Panc1 (cell line): ENCODE measurements at regions not wholly inside any gene's neighbourhood (a gene's known extent, or its start where the extent isn't known, plus 50 kb on each side); places are given as distances from the start of the nearest gene placed in this dataset.

Experiments
- ATAC-seq: fragments of 200-7000 bp; cut with Tn5 transposase; 2 replicates; pipeline ENCODE4 v1.9.1; 2020; ENCODE audit warnings: mild to moderate bottlenecking, moderate library complexity
- BruUV-seq: library from RNA; stranded (reverse); fragments of 400-500 nt; replicated peaks from 2 replicates; lab custom pipeline; 2021; lab: Mats Ljungman, UMichigan
- CTCF ChIA-PET: fragments of 300-600 bp; sonication (Branson Sonifier 250); formaldehyde crosslinking; loops from one replicate; lab custom pipeline; 2022; ENCODE audit warnings: antibody characterized with exemption; lab: Charles Lee
- POLR2A ChIA-PET: fragments of 300-600 bp; sonication (Branson Sonifier 250); formaldehyde crosslinking; loops from one replicate; lab custom pipeline; 2022; ENCODE audit warnings: antibody characterized with exemption; lab: Charles Lee
- DNase-seq: peaks from one replicate; pipeline ENCODE4 v3.0.0-alpha.2; 2010; ENCODE audit warnings: low read depth, low spot score
- H3K27ac ChIP-seq: 2 replicates; pipeline ENCODE4 v1.5.1; 2011; ENCODE audit warnings: mild to moderate bottlenecking, low read length, inconsistent platforms
- H3K27me3 ChIP-seq: fragments of 200-500 bp; sonication (Bioruptor generic); 2 replicates; pipeline ENCODE4 v1.6.0; 2014; ENCODE audit warnings: low read length, inconsistent platforms; ENCODE audit not compliant: control insufficient read depth, insufficient read depth
- H3K36me3 ChIP-seq: fragments of 200-500 bp; sonication (Bioruptor generic); 2 replicates; pipeline ENCODE4 v1.5.1; 2014; ENCODE audit warnings: inconsistent platforms, mild to moderate bottlenecking, low read length, moderate library complexity; ENCODE audit not compliant: control insufficient read depth, insufficient read depth
- H3K4me1 ChIP-seq: 2 replicates; pipeline ENCODE4 v1.5.1; 2011; ENCODE audit warnings: inconsistent platforms, mild to moderate bottlenecking, low read length, moderate library complexity; ENCODE audit not compliant: control insufficient read depth, insufficient read depth
- H3K4me3 ChIP-seq, 2 experiments: 2 replicates each; pipeline ENCODE4 v1.5.1; 2011 to 2012; ENCODE audit warnings: low read depth in 2 of 2, low read length in 2 of 2, mild to moderate bottlenecking in 2 of 2, inconsistent platforms in 1 of 2, moderate library complexity in 1 of 2
- H3K9me3 ChIP-seq: fragments of 200-500 bp; sonication (Bioruptor generic); 2 replicates; pipeline ENCODE4 v1.5.1; 2014; ENCODE audit warnings: low read depth, mild to moderate bottlenecking, inconsistent platforms, low read length, moderate library complexity; ENCODE audit not compliant: control insufficient read depth, insufficient read depth
- POLR2AphosphoS5 ChIP-seq: IDR thresholded peaks from 2 replicates; pipeline ENCODE4 v1.6.1; 2012; ENCODE audit warnings: mild to moderate bottlenecking, low read depth, low read length, moderate library complexity
- SIN3A ChIP-seq: IDR thresholded peaks from 2 replicates; pipeline ENCODE4 v1.6.1; 2012; ENCODE audit warnings: low read depth, mild to moderate bottlenecking, low read length, moderate library complexity, borderline replicate concordance; ENCODE audit not compliant: insufficient read depth
- TCF7L2 ChIP-seq: IDR thresholded peaks from 2 replicates; pipeline ENCODE4 v1.6.1; 2011; ENCODE audit warnings: mild to moderate bottlenecking, low read depth, low read length, inconsistent platforms
- in situ Hi-C: cut with HindIII; loops from 2 replicates; pipeline ENCODE4 v1.10.0; 2016; ENCODE audit warnings: low sequenced_read_pairs, low pct_unique_long_range_greater_than_20kb
- intact Hi-C: fragments of 100-400 bp; cut with micrococcal nuclease; formaldehyde crosslinking; loops from one replicate; pipeline ENCODE4 v1.10.0; 2022; ENCODE audit not compliant: unreplicated experiment
- TF ChIP-seq, protein P1 (sequence below): fragments of 450-650 bp; IDR thresholded peaks from 2 replicates; pipeline ENCODE4 v1.5.1; 2017; ENCODE audit warnings: mild to moderate bottlenecking
- TF ChIP-seq, protein P2 (sequence below), 2 experiments: IDR thresholded peaks; 2 replicates each; pipeline ENCODE4 v1.6.1; 2011 to 2012; ENCODE audit warnings: low read depth in 2 of 2, control low read depth in 1 of 2, low read length in 1 of 2, mild to moderate bottlenecking in 1 of 2, moderate library complexity in 1 of 2; ENCODE audit not compliant: insufficient read depth in 1 of 2

DNA sequence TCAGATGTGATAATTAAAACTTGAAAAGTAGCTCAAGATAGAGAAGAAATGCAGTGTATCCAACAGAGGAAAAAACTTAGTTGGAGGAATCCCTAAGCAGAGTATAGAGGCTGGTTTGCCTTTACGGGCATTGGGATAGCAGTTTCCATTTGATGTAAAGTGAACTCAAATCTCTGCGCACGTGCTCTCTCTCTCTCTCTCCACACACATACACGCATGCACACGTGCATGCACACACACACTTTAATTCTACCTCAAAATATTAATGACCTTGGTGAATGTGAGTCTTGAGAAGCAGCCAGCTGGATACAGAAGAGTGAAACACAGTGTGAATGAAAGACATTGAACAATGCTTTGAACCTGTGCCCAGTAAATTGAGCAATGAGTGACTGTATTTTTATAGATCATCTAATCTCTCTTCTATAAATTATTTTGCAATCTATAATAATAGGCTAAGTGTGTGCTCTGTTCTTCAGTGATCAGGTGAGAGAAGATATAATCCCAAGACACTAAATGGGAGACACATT lies 247.7 kb upstream of the FAM83B start:
- BruUV-seq = no TSS peak
- no peaks in the 10 kb centered on the region for H3K9me3 ChIP-seq
- TF ChIP-seq, protein P1, sequence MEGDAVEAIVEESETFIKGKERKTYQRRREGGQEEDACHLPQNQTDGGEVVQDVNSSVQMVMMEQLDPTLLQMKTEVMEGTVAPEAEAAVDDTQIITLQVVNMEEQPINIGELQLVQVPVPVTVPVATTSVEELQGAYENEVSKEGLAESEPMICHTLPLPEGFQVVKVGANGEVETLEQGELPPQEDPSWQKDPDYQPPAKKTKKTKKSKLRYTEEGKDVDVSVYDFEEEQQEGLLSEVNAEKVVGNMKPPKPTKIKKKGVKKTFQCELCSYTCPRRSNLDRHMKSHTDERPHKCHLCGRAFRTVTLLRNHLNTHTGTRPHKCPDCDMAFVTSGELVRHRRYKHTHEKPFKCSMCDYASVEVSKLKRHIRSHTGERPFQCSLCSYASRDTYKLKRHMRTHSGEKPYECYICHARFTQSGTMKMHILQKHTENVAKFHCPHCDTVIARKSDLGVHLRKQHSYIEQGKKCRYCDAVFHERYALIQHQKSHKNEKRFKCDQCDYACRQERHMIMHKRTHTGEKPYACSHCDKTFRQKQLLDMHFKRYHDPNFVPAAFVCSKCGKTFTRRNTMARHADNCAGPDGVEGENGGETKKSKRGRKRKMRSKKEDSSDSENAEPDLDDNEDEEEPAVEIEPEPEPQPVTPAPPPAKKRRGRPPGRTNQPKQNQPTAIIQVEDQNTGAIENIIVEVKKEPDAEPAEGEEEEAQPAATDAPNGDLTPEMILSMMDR = no peak
- TF ChIP-seq POLR2AphosphoS5 (no peak), SIN3A (no peak), TCF7L2 (no peak)
- TF ChIP-seq, protein P2, sequence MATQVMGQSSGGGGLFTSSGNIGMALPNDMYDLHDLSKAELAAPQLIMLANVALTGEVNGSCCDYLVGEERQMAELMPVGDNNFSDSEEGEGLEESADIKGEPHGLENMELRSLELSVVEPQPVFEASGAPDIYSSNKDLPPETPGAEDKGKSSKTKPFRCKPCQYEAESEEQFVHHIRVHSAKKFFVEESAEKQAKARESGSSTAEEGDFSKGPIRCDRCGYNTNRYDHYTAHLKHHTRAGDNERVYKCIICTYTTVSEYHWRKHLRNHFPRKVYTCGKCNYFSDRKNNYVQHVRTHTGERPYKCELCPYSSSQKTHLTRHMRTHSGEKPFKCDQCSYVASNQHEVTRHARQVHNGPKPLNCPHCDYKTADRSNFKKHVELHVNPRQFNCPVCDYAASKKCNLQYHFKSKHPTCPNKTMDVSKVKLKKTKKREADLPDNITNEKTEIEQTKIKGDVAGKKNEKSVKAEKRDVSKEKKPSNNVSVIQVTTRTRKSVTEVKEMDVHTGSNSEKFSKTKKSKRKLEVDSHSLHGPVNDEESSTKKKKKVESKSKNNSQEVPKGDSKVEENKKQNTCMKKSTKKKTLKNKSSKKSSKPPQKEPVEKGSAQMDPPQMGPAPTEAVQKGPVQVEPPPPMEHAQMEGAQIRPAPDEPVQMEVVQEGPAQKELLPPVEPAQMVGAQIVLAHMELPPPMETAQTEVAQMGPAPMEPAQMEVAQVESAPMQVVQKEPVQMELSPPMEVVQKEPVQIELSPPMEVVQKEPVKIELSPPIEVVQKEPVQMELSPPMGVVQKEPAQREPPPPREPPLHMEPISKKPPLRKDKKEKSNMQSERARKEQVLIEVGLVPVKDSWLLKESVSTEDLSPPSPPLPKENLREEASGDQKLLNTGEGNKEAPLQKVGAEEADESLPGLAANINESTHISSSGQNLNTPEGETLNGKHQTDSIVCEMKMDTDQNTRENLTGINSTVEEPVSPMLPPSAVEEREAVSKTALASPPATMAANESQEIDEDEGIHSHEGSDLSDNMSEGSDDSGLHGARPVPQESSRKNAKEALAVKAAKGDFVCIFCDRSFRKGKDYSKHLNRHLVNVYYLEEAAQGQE (IDR thresholded peaks at IDR 0.05; ENCODE audit: insufficient read depth in 1 of 2, low read depth in 2 of 2, low read length in 1 of 2) = no peak
- ChIA-PET CTCF (no interaction called here), POLR2A (no interaction called here)
- H3K4me1 ChIP-seq = no peaks in the 10 kb centered on the region
- in situ Hi-C loops (no loop called here), intact Hi-C loops (no loop called here)
- no peak for ATAC-seq
- H3K27me3 ChIP-seq = no peaks in the 10 kb centered on the region
- no peak for DNase-seq
- no peak overlapping the region for H3K27ac ChIP-seq
- no peak overlapping the region for H3K4me3 ChIP-seq
- H3K36me3 ChIP-seq = no peaks in the 10 kb centered on the region

DNA sequence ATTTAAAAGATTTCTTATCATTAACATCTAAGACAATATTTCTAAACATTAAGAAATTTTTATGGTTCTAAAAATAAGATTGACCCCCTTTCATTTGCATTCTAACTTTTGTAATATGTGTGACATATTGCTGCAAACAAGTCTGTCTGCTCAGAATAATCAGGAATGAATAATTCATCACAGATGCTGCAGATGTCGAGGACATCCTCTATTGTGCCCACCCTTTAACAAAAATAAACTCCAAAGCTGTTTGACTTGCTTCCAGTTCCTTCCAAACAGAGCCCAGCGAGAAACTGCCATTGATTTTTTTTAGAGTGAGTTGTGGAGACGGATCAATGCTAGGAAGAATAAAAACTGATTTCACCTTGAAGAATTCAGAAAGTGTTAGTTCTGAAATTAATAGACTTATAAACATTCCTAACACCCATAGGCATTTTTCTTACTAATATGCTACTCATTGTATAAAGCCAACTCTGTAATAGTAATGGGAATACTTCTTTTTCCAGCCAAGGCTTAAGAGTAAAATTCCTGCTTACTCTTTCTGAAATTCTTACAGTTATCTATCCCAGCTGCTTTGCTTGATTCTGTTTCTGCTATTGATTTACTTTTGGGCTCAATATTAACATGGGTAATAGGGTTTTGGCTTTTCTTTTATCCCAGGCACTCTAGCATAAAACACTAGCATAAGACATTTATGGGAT lies 244.8 kb upstream of the FAM83B start:
- ATAC-seq (no peak), DNase-seq (no peak)
- Histone ChIP-seq H3K27me3 (no peaks in the 10 kb centered on the region), H3K36me3 (no peaks in the 10 kb centered on the region), H3K4me1 (no peaks in the 10 kb centered on the region), H3K9me3 (no peaks in the 10 kb centered on the region), H3K27ac (no peak overlapping the region), H3K4me3 (no peak overlapping the region)
- CTCF ChIA-PET = no interaction called here
- no TSS peak for BruUV-seq
- no peak for TF ChIP-seq SIN3A
- TF ChIP-seq POLR2AphosphoS5 = no peak
- TF ChIP-seq, protein P1 = no peak
- no peak for TF ChIP-seq TCF7L2
- TF ChIP-seq, protein P2 (IDR thresholded peaks at IDR 0.05; ENCODE audit: insufficient read depth in 1 of 2, low read depth in 2 of 2, low read length in 1 of 2) = no peak
- in situ Hi-C loops (no loop called here), intact Hi-C loops (no loop called here)
- POLR2A ChIA-PET = no interaction called here
